ENCODE measurements at regions not wholly inside any gene's neighbourhood (a gene's known extent, or its start where the extent isn't known, plus 50 kb on each side); places are given as distances from the start of the nearest gene placed in this dataset.

GRCh38 chrX:1111601-1112300, 100.7 kb downstream of the CRLF2 start:
- no peak overlapping the region for H3K27ac ChIP-seq (ENCODE audit: low read depth in 1 of 2, low read length in 2 of 2)
- no peaks in the 10 kb centered on the region for H3K9me3 Mint-ChIP-seq
- H3K9me3 ChIP-seq (ENCODE audit: control insufficient read depth in 1 of 2, insufficient read depth in 1 of 2, low read length in 2 of 2): peaks cover 0 to 9% of the 10 kb centered on the region in 2 experiments
- peaks cover 57% of the 10 kb centered on the region for H3K27me3 Mint-ChIP-seq
- ChIA-PET CTCF (no interaction called here), POLR2A (no interaction called here)
- peaks cover 14% of the 10 kb centered on the region for H3K4me1 Mint-ChIP-seq (ENCODE audit: low read depth)
- no peak for TF ChIP-seq CTCF (IDR thresholded peaks at IDR 0.05)
- intact Hi-C loops (cut with DNase I, micrococcal nuclease): no loop called here
- ATAC-seq (ENCODE audit: poor library complexity) (no peak), DNase-seq (peak in 1 of 14 experiments; percentile 12)
- H3K27ac Mint-ChIP-seq: no peak overlapping the region
- H3K4me3 Mint-ChIP-seq: peak overlapping the region; percentile 18
- H3K36me3 ChIP-seq (ENCODE audit: insufficient read depth, low read length): no peaks in the 10 kb centered on the region
- H3K36me3 Mint-ChIP-seq (ENCODE audit: low read depth): no peaks in the 10 kb centered on the region
- H3K4me1 ChIP-seq (ENCODE audit: insufficient read depth, low read length): no peaks in the 10 kb centered on the region
- H3K27me3 ChIP-seq (ENCODE audit: control insufficient read depth in 1 of 2, insufficient read depth in 2 of 2, low read length in 2 of 2): peaks cover 4 to 22% of the 10 kb centered on the region in 2 experiments
- H3K4me3 ChIP-seq (ENCODE audit: low read length): peak overlapping the region; percentile 7

GRCh38 chrX:1109580-1110119, 102.8 kb downstream of the CRLF2 start:
- Histone ChIP-seq H3K9me3 (ENCODE audit: control insufficient read depth in 1 of 2, insufficient read depth in 1 of 2, low read length in 2 of 2) (peaks cover 0 to 9% of the 10 kb centered on the region in 2 experiments), H3K4me1 (ENCODE audit: insufficient read depth, low read length) (no peaks in the 10 kb centered on the region), H3K27me3 (ENCODE audit: control insufficient read depth in 1 of 2, insufficient read depth in 2 of 2, low read length in 2 of 2) (peaks cover 19 to 24% of the 10 kb centered on the region in 2 experiments), H3K36me3 (ENCODE audit: insufficient read depth, low read length) (no peaks in the 10 kb centered on the region), H3K27ac (ENCODE audit: low read depth in 1 of 2, low read length in 2 of 2) (no peak overlapping the region), H3K4me3 (ENCODE audit: low read length) (no peak overlapping the region)
- CTCF ChIA-PET: no interaction called here
- ATAC-seq (ENCODE audit: poor library complexity) (no peak), DNase-seq (no peak)
- Mint-ChIP-seq H3K36me3 (ENCODE audit: low read depth) (no peaks in the 10 kb centered on the region), H3K27me3 (peaks cover 64% of the 10 kb centered on the region), H3K4me1 (ENCODE audit: low read depth) (peaks cover 14% of the 10 kb centered on the region), H3K9me3 (no peaks in the 10 kb centered on the region), H3K27ac (no peak overlapping the region), H3K4me3 (no peak overlapping the region)
- TF ChIP-seq CTCF (IDR thresholded peaks at IDR 0.05): no peak
- POLR2A ChIA-PET: no interaction called here
- intact Hi-C loops (cut with DNase I, micrococcal nuclease): no loop called here

GRCh38 chrX:1108501-1109445, 103.7 kb downstream of the CRLF2 start:
- POLR2A ChIA-PET: no interaction called here
- intact Hi-C loops (cut with DNase I, micrococcal nuclease): no loop called here
- no peak overlapping the region for H3K27ac ChIP-seq (ENCODE audit: low read depth in 1 of 2, low read length in 2 of 2)
- H3K4me1 Mint-ChIP-seq (ENCODE audit: low read depth): peaks cover 14% of the 10 kb centered on the region
- peaks cover 19 to 24% of the 10 kb centered on the region in 2 experiments for H3K27me3 ChIP-seq (ENCODE audit: control insufficient read depth in 1 of 2, insufficient read depth in 2 of 2, low read length in 2 of 2)
- CTCF ChIA-PET: no interaction called here
- H3K27me3 Mint-ChIP-seq: peaks cover 64% of the 10 kb centered on the region
- H3K36me3 ChIP-seq (ENCODE audit: insufficient read depth, low read length): no peaks in the 10 kb centered on the region
- ATAC-seq (ENCODE audit: poor library complexity) (no peak), DNase-seq (no peak)
- H3K27ac Mint-ChIP-seq: no peak overlapping the region
- peaks cover 0 to 9% of the 10 kb centered on the region in 2 experiments for H3K9me3 ChIP-seq (ENCODE audit: control insufficient read depth in 1 of 2, insufficient read depth in 1 of 2, low read length in 2 of 2)
- no peaks in the 10 kb centered on the region for H3K9me3 Mint-ChIP-seq
- TF ChIP-seq CTCF (IDR thresholded peaks at IDR 0.05): no peak
- no peaks in the 10 kb centered on the region for H3K36me3 Mint-ChIP-seq (ENCODE audit: low read depth)
- no peaks in the 10 kb centered on the region for H3K4me1 ChIP-seq (ENCODE audit: insufficient read depth, low read length)
- H3K4me3 Mint-ChIP-seq: no peak overlapping the region
- no peak overlapping the region for H3K4me3 ChIP-seq (ENCODE audit: low read length)

Data from CD4-positive, alpha-beta T cell (primary cell).